CD14-positive monocyte (primary cell): ENCODE measurements at regions not wholly inside any gene's neighbourhood (a gene's known extent, or its start where the extent isn't known, plus 50 kb on each side); places are given as distances from the start of the nearest gene placed in this dataset.

Source experiments
- DNase-seq, 3 donors: peaks; one replicate each; pipeline ENCODE4 v3.0.0-alpha.2; 2011 to 2022
- H2AFZ ChIP-seq: 2 replicates; pipeline ENCODE4 v1.6.0; 2012; ENCODE audit warnings: mild to moderate bottlenecking, low read depth, low read length, inconsistent platforms; ENCODE audit not compliant: insufficient read depth, poor library complexity, severe bottlenecking
- H3K27ac ChIP-seq, 2 donors: 1 replicate in 1 of 2; 2 replicates in 1 of 2; pipeline ENCODE4 v1.5.1; 2012 to 2013; ENCODE audit warnings: low read length in 2 of 2, control low read depth in 1 of 2, inconsistent platforms in 1 of 2, low read depth in 1 of 2, mild to moderate bottlenecking in 1 of 2
- H3K27me3 ChIP-seq, 2 donors: one replicate each; pipeline versions ENCODE4 v1.6.0 to v1.6.1; 2011 to 2013; ENCODE audit warnings: low read length in 2 of 2; ENCODE audit not compliant: control insufficient read depth in 2 of 2, insufficient read depth in 2 of 2
- H3K36me3 ChIP-seq, 2 donors: replicated peaks in 1 of 2; 1 replicate in 1 of 2; 2 replicates in 1 of 2; pipeline versions ENCODE4 v1.5.1 to v1.6.1; 2012 to 2013; ENCODE audit warnings: low read length in 2 of 2, control low read depth in 1 of 2, inconsistent platforms in 1 of 2, mild to moderate bottlenecking in 1 of 2; ENCODE audit not compliant: insufficient read depth in 2 of 2, control insufficient read depth in 1 of 2
- H3K4me1 ChIP-seq, 2 donors: 1 replicate in 1 of 2; 2 replicates in 1 of 2; pipeline versions ENCODE4 v1.5.1 to v1.6.1; 2012 to 2013; ENCODE audit warnings: low read length in 2 of 2, control low read depth in 1 of 2, inconsistent platforms in 1 of 2, mild to moderate bottlenecking in 1 of 2, moderate library complexity in 1 of 2; ENCODE audit not compliant: insufficient read depth in 2 of 2, control insufficient read depth in 1 of 2
- H3K4me2 ChIP-seq: replicated peaks from 2 replicates; pipeline ENCODE3; 2012; ENCODE audit warnings: low read length, moderate library complexity, mild to moderate bottlenecking; ENCODE audit not compliant: poor library complexity, severe bottlenecking; ENCODE audit errors: extremely low read depth
- H3K4me3 ChIP-seq, 3 experiments: fragments of 200-600 bp in 1 of 3; sonication (generic) in 1 of 3; replicated peaks in 1 of 3; 1 replicate in 2 of 3; 2 replicates in 1 of 3; pipeline ENCODE4 v1.5.1; 2011 to 2013; ENCODE audit warnings: low read length in 3 of 3, mild to moderate bottlenecking in 3 of 3, control low read depth in 2 of 3, low read depth in 2 of 3, inconsistent platforms in 1 of 3, moderate library complexity in 1 of 3
- H3K79me2 ChIP-seq: 2 replicates; pipeline ENCODE4 v1.6.0; 2012; ENCODE audit warnings: mild to moderate bottlenecking, control low read depth, inconsistent platforms, low read length, moderate library complexity; ENCODE audit not compliant: insufficient read depth
- H3K9ac ChIP-seq: 2 replicates; pipeline ENCODE4 v1.6.0; 2017; ENCODE audit warnings: low read length, mild to moderate bottlenecking; ENCODE audit not compliant: insufficient read depth, poor library complexity, severe bottlenecking
- H3K9me3 ChIP-seq, 2 donors: replicated peaks in 1 of 2; 1 replicate in 1 of 2; 2 replicates in 1 of 2; pipeline versions ENCODE4 v1.5.1 to v1.6.1; 2012 to 2013; ENCODE audit warnings: low read length in 2 of 2, control low read depth in 1 of 2; ENCODE audit not compliant: control insufficient read depth in 1 of 2, insufficient read depth in 1 of 2
- H4K20me1 ChIP-seq: 2 replicates; pipeline ENCODE4 v1.6.0; 2012; ENCODE audit warnings: mild to moderate bottlenecking, low read length, control low read depth, moderate library complexity; ENCODE audit not compliant: insufficient read depth
- H3K27ac Mint-ChIP-seq, 7 donors: one replicate each; pipeline ENCODE4 v1.8.0; 2020; ENCODE audit warnings: mild to moderate bottlenecking in 7 of 7, mixed read lengths in 7 of 7, moderate library complexity in 6 of 7, inconsistent platforms in 2 of 7
- H3K27me3 Mint-ChIP-seq, 3 donors: one replicate each; pipeline ENCODE4 v1.8.0; 2021 to 2022; ENCODE audit warnings: low read depth in 3 of 3, mild to moderate bottlenecking in 3 of 3, mixed read lengths in 3 of 3, moderate library complexity in 3 of 3, inconsistent platforms in 1 of 3
- H3K36me3 Mint-ChIP-seq, 2 donors: one replicate each; pipeline ENCODE4 v1.8.0; 2020; ENCODE audit warnings: mixed read lengths in 2 of 2, inconsistent platforms in 1 of 2, mild to moderate bottlenecking in 1 of 2
- H3K4me1 Mint-ChIP-seq: one replicate; pipeline ENCODE4 v1.8.0; 2020; ENCODE audit warnings: mild to moderate bottlenecking, mixed read lengths
- H3K4me3 Mint-ChIP-seq, 2 donors: one replicate each; pipeline ENCODE4 v1.8.0; 2020; ENCODE audit warnings: mild to moderate bottlenecking in 2 of 2, mixed read lengths in 2 of 2, moderate library complexity in 1 of 2
- H3K9me3 Mint-ChIP-seq, 7 donors: one replicate each; pipeline ENCODE4 v1.8.0; 2020 to 2022; ENCODE audit warnings: mixed read lengths in 7 of 7, mild to moderate bottlenecking in 6 of 7, moderate library complexity in 6 of 7, inconsistent platforms in 2 of 7
- WGBS: methylation state at CpG from one replicate; pipeline ENCODE4 v1.1.5; 2013; ENCODE audit warnings: missing lambda C conversion rate; ENCODE audit not compliant: insufficient coverage; 5-methylcytosine and 5-hydroxymethylcytosine counted together
- intact Hi-C, 2 donors: fragments of 100-400 bp; cut with micrococcal nuclease; formaldehyde crosslinking; loops; one replicate each; pipeline versions ENCODE4 v1.15.0 to v1.15.1; 2023
- TF ChIP-seq, protein P1 (sequence below): fragments of 200-600 bp; IDR thresholded peaks from one replicate; pipeline ENCODE4 v1.8.0; 2022; ENCODE audit warnings: antibody characterized with exemption, mild to moderate bottlenecking

DNA sequence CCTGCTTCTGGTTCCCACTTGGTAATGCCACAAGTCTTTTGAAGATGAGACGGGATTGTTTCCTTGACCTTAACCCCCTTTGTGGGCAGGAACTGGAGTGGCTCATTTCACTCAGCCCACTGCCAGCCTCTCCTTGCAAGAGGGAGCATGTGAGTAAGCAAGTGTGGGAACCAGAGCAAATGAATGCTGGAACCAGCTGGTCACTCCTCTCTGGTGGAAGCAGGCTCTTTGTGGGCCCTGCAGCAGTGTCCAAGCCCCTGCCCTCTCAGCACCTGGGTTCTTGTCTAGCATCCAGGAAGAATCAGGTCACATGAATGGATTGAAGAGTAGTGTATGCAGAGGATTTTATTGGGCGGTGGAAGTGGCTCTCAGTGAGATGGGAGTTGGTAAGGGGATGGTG, 944.5 kb downstream of the QKI start:
- H3K4me1 Mint-ChIP-seq: no peaks in the 10 kb centered on the region
- H3K4me1 ChIP-seq: no peaks in the 10 kb centered on the region
- no peak overlapping the region for H3K9ac ChIP-seq
- no peak overlapping the region for H3K27ac Mint-ChIP-seq
- no peak overlapping the region for H3K4me2 ChIP-seq
- no peaks in the 10 kb centered on the region for H4K20me1 ChIP-seq
- no peak overlapping the region for H2AFZ ChIP-seq
- intact Hi-C loops: no loop called here
- WGBS: 80% methylated on average over 1 of the region's 2 CpGs
- H3K27me3 ChIP-seq: no peaks in the 10 kb centered on the region
- H3K4me3 ChIP-seq: no peak overlapping the region
- H3K9me3 Mint-ChIP-seq: peaks cover 3 to 21% (median 8%) of the 10 kb centered on the region in 7 donors
- H3K79me2 ChIP-seq: no peaks in the 10 kb centered on the region
- H3K27ac ChIP-seq: no peak overlapping the region
- peaks cover 0 to 1% (median 0%) of the 10 kb centered on the region in 3 donors for H3K27me3 Mint-ChIP-seq
- H3K9me3 ChIP-seq: peaks cover 15 to 46% of the 10 kb centered on the region in 2 donors
- H3K4me3 Mint-ChIP-seq: no peak overlapping the region
- no peaks in the 10 kb centered on the region for H3K36me3 Mint-ChIP-seq
- TF ChIP-seq, protein P1, sequence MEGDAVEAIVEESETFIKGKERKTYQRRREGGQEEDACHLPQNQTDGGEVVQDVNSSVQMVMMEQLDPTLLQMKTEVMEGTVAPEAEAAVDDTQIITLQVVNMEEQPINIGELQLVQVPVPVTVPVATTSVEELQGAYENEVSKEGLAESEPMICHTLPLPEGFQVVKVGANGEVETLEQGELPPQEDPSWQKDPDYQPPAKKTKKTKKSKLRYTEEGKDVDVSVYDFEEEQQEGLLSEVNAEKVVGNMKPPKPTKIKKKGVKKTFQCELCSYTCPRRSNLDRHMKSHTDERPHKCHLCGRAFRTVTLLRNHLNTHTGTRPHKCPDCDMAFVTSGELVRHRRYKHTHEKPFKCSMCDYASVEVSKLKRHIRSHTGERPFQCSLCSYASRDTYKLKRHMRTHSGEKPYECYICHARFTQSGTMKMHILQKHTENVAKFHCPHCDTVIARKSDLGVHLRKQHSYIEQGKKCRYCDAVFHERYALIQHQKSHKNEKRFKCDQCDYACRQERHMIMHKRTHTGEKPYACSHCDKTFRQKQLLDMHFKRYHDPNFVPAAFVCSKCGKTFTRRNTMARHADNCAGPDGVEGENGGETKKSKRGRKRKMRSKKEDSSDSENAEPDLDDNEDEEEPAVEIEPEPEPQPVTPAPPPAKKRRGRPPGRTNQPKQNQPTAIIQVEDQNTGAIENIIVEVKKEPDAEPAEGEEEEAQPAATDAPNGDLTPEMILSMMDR: no peak
- no peaks in the 10 kb centered on the region for H3K36me3 ChIP-seq
- DNase-seq: no peak

- WGBS: no CpG with 5 or more reads among the region's 1 CpG
- peaks cover 3 to 14% (median 8%) of the 10 kb centered on the region in 7 donors for H3K9me3 Mint-ChIP-seq
- H4K20me1 ChIP-seq: no peaks in the 10 kb centered on the region
Observed at GRCh38 chr6:164356814-164357213, 942.3 kb downstream of the QKI start.

More at GRCh38 chr6:164356814-164357213, 942.3 kb downstream of the QKI start:
- Histone ChIP-seq H2AFZ (no peak overlapping the region), H3K9me3 (peaks cover 13 to 37% of the 10 kb centered on the region in 2 donors), H3K79me2 (no peaks in the 10 kb centered on the region), H3K4me1 (no peaks in the 10 kb centered on the region), H3K4me3 (no peak overlapping the region), H3K4me2 (no peak overlapping the region), H3K36me3 (no peaks in the 10 kb centered on the region), H3K27ac (no peak overlapping the region), H3K27me3 (no peaks in the 10 kb centered on the region), H3K9ac (no peak overlapping the region)
- TF ChIP-seq, protein P1: no peak
- Mint-ChIP-seq H3K36me3 (no peaks in the 10 kb centered on the region), H3K4me1 (no peaks in the 10 kb centered on the region), H3K4me3 (no peak overlapping the region), H3K27ac (no peak overlapping the region), H3K27me3 (peaks cover 0 to 1% (median 0%) of the 10 kb centered on the region in 3 donors)
- no peak for DNase-seq
- intact Hi-C loops: no loop called here
